ENCODE measurements at regions not wholly inside any gene's neighbourhood (a gene's known extent, or its start where the extent isn't known, plus 50 kb on each side); places are given as distances from the start of the nearest gene placed in this dataset.

DNA sequence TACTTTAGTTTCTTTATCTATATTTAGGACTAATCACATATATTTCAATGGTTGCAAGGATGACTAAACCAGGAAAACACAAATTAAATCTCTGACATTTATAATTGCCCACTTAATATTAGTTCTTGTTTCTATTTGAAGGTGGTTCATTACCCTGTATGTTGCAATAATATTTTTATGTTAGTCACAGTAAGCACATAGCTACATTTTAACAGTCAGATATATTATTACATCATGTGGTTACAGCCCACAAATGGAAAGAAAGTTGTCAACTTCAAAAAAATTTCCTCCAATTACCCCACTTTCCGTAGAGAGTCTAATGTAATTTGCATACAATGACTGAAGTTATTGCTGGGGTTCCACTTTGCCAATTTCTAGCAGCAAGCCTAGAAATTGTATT lies 114.6 kb downstream of the TUSC7 start:
- intact Hi-C loops (cut with DNase I; ENCODE audit: low total_unique reads): no loop called here
- no peaks in the 10 kb centered on the region for H3K4me1 ChIP-seq
- WGBS, 2 donors (ENCODE audit: low coverage in 1 of 2): 57 to 65% methylated on average over 1 of the region's 1 CpG
- DNase-seq: no peak
- H3K9me3 ChIP-seq: no peaks in the 10 kb centered on the region
- no peaks in the 10 kb centered on the region for H3K27me3 ChIP-seq
- no peak overlapping the region for H3K4me3 ChIP-seq
- in situ Hi-C loops (cut with MboI; ENCODE audit: low pct_ligation_motif_present in 1 of 4, low pct_unique_long_range_greater_than_20kb in 1 of 4, low sequenced_read_pairs in 3 of 4): no loop called here
- TF ChIP-seq EP300 (IDR thresholded peaks at IDR 0.05; ENCODE audit: low read depth) (no peak), POLR2A (IDR thresholded peaks at IDR 0.05) (no peak), POLR2AphosphoS5 (IDR thresholded peaks at IDR 0.05) (no peak)
- TF ChIP-seq, protein P1, sequence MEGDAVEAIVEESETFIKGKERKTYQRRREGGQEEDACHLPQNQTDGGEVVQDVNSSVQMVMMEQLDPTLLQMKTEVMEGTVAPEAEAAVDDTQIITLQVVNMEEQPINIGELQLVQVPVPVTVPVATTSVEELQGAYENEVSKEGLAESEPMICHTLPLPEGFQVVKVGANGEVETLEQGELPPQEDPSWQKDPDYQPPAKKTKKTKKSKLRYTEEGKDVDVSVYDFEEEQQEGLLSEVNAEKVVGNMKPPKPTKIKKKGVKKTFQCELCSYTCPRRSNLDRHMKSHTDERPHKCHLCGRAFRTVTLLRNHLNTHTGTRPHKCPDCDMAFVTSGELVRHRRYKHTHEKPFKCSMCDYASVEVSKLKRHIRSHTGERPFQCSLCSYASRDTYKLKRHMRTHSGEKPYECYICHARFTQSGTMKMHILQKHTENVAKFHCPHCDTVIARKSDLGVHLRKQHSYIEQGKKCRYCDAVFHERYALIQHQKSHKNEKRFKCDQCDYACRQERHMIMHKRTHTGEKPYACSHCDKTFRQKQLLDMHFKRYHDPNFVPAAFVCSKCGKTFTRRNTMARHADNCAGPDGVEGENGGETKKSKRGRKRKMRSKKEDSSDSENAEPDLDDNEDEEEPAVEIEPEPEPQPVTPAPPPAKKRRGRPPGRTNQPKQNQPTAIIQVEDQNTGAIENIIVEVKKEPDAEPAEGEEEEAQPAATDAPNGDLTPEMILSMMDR (IDR thresholded peaks at IDR 0.05): no peak
- H3K27ac ChIP-seq: no peak overlapping the region
- H3K36me3 ChIP-seq: no peaks in the 10 kb centered on the region

- Histone ChIP-seq H3K9me3 (no peaks in the 10 kb centered on the region), H3K27me3 (no peaks in the 10 kb centered on the region), H3K27ac (no peak overlapping the region), H3K4me1 (no peaks in the 10 kb centered on the region), H3K4me3 (no peak overlapping the region), H3K36me3 (no peaks in the 10 kb centered on the region)
- TF ChIP-seq POLR2A (IDR thresholded peaks at IDR 0.05): no peak
- in situ Hi-C loops (cut with MboI; ENCODE audit: low pct_ligation_motif_present in 1 of 4, low pct_unique_long_range_greater_than_20kb in 1 of 4, low sequenced_read_pairs in 3 of 4) (no loop called here), intact Hi-C loops (cut with DNase I; ENCODE audit: low total_unique reads) (no loop called here)
- no peak for DNase-seq
Observed at GRCh38 chr3:116833202-116833601, 123.6 kb downstream of the TUSC7 start.

- DNase-seq: no peak
- Histone ChIP-seq H3K27me3 (no peaks in the 10 kb centered on the region), H3K9me3 (no peaks in the 10 kb centered on the region), H3K27ac (no peak overlapping the region), H3K4me1 (no peaks in the 10 kb centered on the region), H3K36me3 (no peaks in the 10 kb centered on the region), H3K4me3 (no peak overlapping the region)
- TF ChIP-seq POLR2AphosphoS5 (IDR thresholded peaks at IDR 0.05) (no peak), POLR2A (IDR thresholded peaks at IDR 0.05) (no peak), EP300 (IDR thresholded peaks at IDR 0.05; ENCODE audit: low read depth) (no peak)
- TF ChIP-seq, protein P1 (IDR thresholded peaks at IDR 0.05): no peak
- in situ Hi-C loops (cut with MboI; ENCODE audit: low pct_ligation_motif_present in 1 of 4, low pct_unique_long_range_greater_than_20kb in 1 of 4, low sequenced_read_pairs in 3 of 4) (no loop called here), intact Hi-C loops (cut with DNase I; ENCODE audit: low total_unique reads) (no loop called here)
- 95 to 100% methylated on average over 1 of the region's 1 CpG for WGBS, 2 donors (ENCODE audit: low coverage in 1 of 2)
Observed at GRCh38 chr3:116834816-116835215, 125.2 kb downstream of the TUSC7 start.

DNA sequence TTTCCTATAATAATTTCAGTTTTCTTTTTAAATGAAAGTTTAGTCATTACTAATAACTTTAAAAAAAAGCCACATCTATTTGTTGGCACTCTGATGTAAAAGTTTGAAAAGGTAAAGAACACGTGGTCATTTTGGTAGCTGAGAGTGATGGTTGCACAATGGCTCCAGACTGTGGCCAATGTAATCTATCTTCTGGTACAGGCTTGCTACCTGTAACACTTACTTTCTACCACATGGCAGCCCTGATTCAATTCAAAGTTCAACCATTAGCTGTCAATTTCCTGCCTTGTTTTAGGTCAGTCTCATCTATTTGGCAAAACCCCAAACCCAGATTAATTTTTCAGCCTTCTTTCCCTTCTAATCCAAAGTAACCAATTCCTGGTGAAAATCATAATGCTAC lies 126.1 kb downstream of the TUSC7 start:
- intact Hi-C loops (cut with DNase I; ENCODE audit: low total_unique reads): no loop called here
- 63 to 85% methylated on average over 1 of the region's 1 CpG for WGBS, 2 donors (ENCODE audit: low coverage in 1 of 2)

GRCh38 chr3:116836286-116836685 lies 126.7 kb downstream of the TUSC7 start:
- H3K36me3 ChIP-seq: no peaks in the 10 kb centered on the region
- H3K27ac ChIP-seq: no peak overlapping the region
- DNase-seq: no peak
- in situ Hi-C loops (cut with MboI; ENCODE audit: low pct_ligation_motif_present in 1 of 4, low pct_unique_long_range_greater_than_20kb in 1 of 4, low sequenced_read_pairs in 3 of 4) (no loop called here), intact Hi-C loops (cut with DNase I; ENCODE audit: low total_unique reads) (no loop called here)
- H3K4me3 ChIP-seq: no peak overlapping the region
- H3K4me1 ChIP-seq: no peaks in the 10 kb centered on the region
- H3K27me3 ChIP-seq: no peaks in the 10 kb centered on the region
- 69 to 82% methylated on average over 2 of the region's 2 CpGs for WGBS, 2 donors (ENCODE audit: low coverage in 1 of 2)
- TF ChIP-seq EP300 (IDR thresholded peaks at IDR 0.05; ENCODE audit: low read depth): no peak
- TF ChIP-seq, protein P1 (IDR thresholded peaks at IDR 0.05): no peak
- TF ChIP-seq POLR2AphosphoS5 (IDR thresholded peaks at IDR 0.05): no peak
- TF ChIP-seq POLR2A (IDR thresholded peaks at IDR 0.05): no peak
- H3K9me3 ChIP-seq: no peaks in the 10 kb centered on the region

More for the DNA sequence above, 126.1 kb downstream of the TUSC7 start:
- DNase-seq: no peak
- in situ Hi-C loops (cut with MboI; ENCODE audit: low pct_ligation_motif_present in 1 of 4, low pct_unique_long_range_greater_than_20kb in 1 of 4, low sequenced_read_pairs in 3 of 4): no loop called here
- Histone ChIP-seq H3K4me3 (no peak overlapping the region), H3K9me3 (no peaks in the 10 kb centered on the region), H3K36me3 (no peaks in the 10 kb centered on the region), H3K27me3 (no peaks in the 10 kb centered on the region), H3K4me1 (no peaks in the 10 kb centered on the region), H3K27ac (no peak overlapping the region)
- TF ChIP-seq, protein P1 (IDR thresholded peaks at IDR 0.05): no peak
- TF ChIP-seq EP300 (IDR thresholded peaks at IDR 0.05; ENCODE audit: low read depth): no peak
- no peak for TF ChIP-seq POLR2AphosphoS5 (IDR thresholded peaks at IDR 0.05)

Measured in transverse colon (tissue), 4 donors.